ENCODE measurements at regions not wholly inside any gene's neighbourhood (a gene's known extent, or its start where the extent isn't known, plus 50 kb on each side); places are given as distances from the start of the nearest gene placed in this dataset.
"Not testable (repeated sequence)": the region's sequence is repeated elsewhere in the genome, so short reads cannot be mapped to it uniquely, and the experiment has no call there.

DNA sequence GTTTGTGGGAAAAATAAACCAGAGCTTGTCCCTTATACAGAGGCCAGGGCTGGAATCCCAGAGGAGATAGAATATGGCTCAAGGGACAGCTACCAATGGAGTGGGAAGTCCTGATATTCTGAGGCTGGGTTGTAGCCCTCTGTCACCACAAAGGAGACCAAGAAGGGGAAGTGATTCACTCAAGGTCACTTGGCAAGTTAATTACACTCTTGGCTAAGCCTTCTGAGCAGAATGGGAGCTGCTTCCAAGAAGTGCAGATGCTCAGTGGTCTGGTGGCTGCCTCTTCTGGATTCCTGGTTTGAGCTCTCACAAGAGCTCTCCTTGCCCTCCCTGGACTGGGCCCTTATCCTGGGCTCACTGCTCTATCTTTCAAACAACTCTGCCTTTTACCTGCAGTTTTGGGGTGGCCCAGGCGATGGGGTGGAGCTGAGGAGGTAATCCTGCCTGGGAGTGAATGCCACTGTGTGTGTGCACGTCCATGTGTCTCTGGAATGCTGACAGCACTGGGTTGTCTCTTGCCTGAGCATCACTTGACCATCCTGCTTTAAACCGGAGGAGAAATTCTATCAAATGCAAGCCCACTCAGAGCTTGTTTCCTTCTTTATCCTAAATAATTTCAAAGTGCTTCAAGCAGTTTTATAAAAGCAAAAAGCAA is 168.2 kb downstream of the KCNS3 start:
- Histone ChIP-seq H2AFZ (no peak overlapping the region), H3K9ac (no peak overlapping the region), H3K79me2 (no peaks in the 10 kb centered on the region), H3K4me1 (no peaks in the 10 kb centered on the region), H3K36me3 (ENCODE audit: control insufficient read depth, insufficient read depth, low read length) (no peaks in the 10 kb centered on the region), H3K4me3 (ENCODE audit: low read depth, low read length) (no peak overlapping the region), H3K4me2 (ENCODE audit: low read length) (no peak overlapping the region), H3K27ac (no peak overlapping the region), H3K27me3 (ENCODE audit: control insufficient read depth, insufficient read depth, low read length) (no peaks in the 10 kb centered on the region), H3K9me3 (ENCODE audit: control insufficient read depth, low read length) (no peaks in the 10 kb centered on the region)
- TF ChIP-seq, protein P1, sequence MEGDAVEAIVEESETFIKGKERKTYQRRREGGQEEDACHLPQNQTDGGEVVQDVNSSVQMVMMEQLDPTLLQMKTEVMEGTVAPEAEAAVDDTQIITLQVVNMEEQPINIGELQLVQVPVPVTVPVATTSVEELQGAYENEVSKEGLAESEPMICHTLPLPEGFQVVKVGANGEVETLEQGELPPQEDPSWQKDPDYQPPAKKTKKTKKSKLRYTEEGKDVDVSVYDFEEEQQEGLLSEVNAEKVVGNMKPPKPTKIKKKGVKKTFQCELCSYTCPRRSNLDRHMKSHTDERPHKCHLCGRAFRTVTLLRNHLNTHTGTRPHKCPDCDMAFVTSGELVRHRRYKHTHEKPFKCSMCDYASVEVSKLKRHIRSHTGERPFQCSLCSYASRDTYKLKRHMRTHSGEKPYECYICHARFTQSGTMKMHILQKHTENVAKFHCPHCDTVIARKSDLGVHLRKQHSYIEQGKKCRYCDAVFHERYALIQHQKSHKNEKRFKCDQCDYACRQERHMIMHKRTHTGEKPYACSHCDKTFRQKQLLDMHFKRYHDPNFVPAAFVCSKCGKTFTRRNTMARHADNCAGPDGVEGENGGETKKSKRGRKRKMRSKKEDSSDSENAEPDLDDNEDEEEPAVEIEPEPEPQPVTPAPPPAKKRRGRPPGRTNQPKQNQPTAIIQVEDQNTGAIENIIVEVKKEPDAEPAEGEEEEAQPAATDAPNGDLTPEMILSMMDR (IDR thresholded peaks at IDR 0.05) = no peak

- TF ChIP-seq, protein P1 (IDR thresholded peaks at IDR 0.05) = no peak
- Histone ChIP-seq H3K4me3 (ENCODE audit: low read depth, low read length) (no peak overlapping the region), H3K4me1 (no peaks in the 10 kb centered on the region), H3K27ac (no peak overlapping the region), H2AFZ (no peak overlapping the region), H3K79me2 (no peaks in the 10 kb centered on the region), H3K4me2 (ENCODE audit: low read length) (no peak overlapping the region), H3K9me3 (ENCODE audit: control insufficient read depth, low read length) (no peaks in the 10 kb centered on the region), H3K36me3 (ENCODE audit: control insufficient read depth, insufficient read depth, low read length) (no peaks in the 10 kb centered on the region), H3K27me3 (ENCODE audit: control insufficient read depth, insufficient read depth, low read length) (no peaks in the 10 kb centered on the region), H3K9ac (no peak overlapping the region)
These were observed 167.6 kb downstream of the KCNS3 start for GRCh38 chr2:18046017-18046416.

GRCh38 chr2:18045230-18045629 is 166.8 kb downstream of the KCNS3 start:
- H3K9ac ChIP-seq = no peak overlapping the region
- TF ChIP-seq, protein P1 (IDR thresholded peaks at IDR 0.05) = no peak

GRCh38 chr2:18017381-18017780 is 138.9 kb downstream of the KCNS3 start:
- H3K4me1 ChIP-seq; H3K27ac ChIP-seq; H3K36me3 ChIP-seq (ENCODE audit: control insufficient read depth, insufficient read depth, low read length); H3K4me3 ChIP-seq (ENCODE audit: low read depth, low read length); H3K9me3 ChIP-seq (ENCODE audit: control insufficient read depth, low read length); H3K4me2 ChIP-seq (ENCODE audit: low read length); H3K9ac ChIP-seq; H2AFZ ChIP-seq; H3K79me2 ChIP-seq; H3K27me3 ChIP-seq (ENCODE audit: control insufficient read depth, insufficient read depth, low read length): not testable (repeated sequence)

More at GRCh38 chr2:18045230-18045629, 166.8 kb downstream of the KCNS3 start:
- H2AFZ ChIP-seq = no peak overlapping the region
- no peak overlapping the region for H3K27ac ChIP-seq
- H3K4me3 ChIP-seq (ENCODE audit: low read depth, low read length) = no peak overlapping the region
- H3K4me2 ChIP-seq (ENCODE audit: low read length) = no peak overlapping the region
- H3K4me1 ChIP-seq = no peaks in the 10 kb centered on the region
- no peaks in the 10 kb centered on the region for H3K79me2 ChIP-seq
- no peaks in the 10 kb centered on the region for H3K27me3 ChIP-seq (ENCODE audit: control insufficient read depth, insufficient read depth, low read length)
- H3K9me3 ChIP-seq (ENCODE audit: control insufficient read depth, low read length) = no peaks in the 10 kb centered on the region
- no peaks in the 10 kb centered on the region for H3K36me3 ChIP-seq (ENCODE audit: control insufficient read depth, insufficient read depth, low read length)

- Histone ChIP-seq H3K79me2 (no peaks in the 10 kb centered on the region), H3K27ac (no peak overlapping the region), H3K4me2 (ENCODE audit: low read length) (no peak overlapping the region), H3K4me1 (no peaks in the 10 kb centered on the region), H3K27me3 (ENCODE audit: control insufficient read depth, insufficient read depth, low read length) (no peaks in the 10 kb centered on the region), H3K9me3 (ENCODE audit: control insufficient read depth, low read length) (no peaks in the 10 kb centered on the region), H3K4me3 (ENCODE audit: low read depth, low read length) (no peak overlapping the region), H3K36me3 (ENCODE audit: control insufficient read depth, insufficient read depth, low read length) (no peaks in the 10 kb centered on the region), H2AFZ (no peak overlapping the region), H3K9ac (no peak overlapping the region)
- TF ChIP-seq, protein P1 (IDR thresholded peaks at IDR 0.05) = no peak
These were observed 131.4 kb downstream of the KCNS3 start for GRCh38 chr2:18009891-18010290.

Data from parathyroid adenoma (tissue), 2 donors.